ENCODE measurements at regions not wholly inside any gene's neighbourhood (a gene's known extent, or its start where the extent isn't known, plus 50 kb on each side); places are given as distances from the start of the nearest gene placed in this dataset.

DNA sequence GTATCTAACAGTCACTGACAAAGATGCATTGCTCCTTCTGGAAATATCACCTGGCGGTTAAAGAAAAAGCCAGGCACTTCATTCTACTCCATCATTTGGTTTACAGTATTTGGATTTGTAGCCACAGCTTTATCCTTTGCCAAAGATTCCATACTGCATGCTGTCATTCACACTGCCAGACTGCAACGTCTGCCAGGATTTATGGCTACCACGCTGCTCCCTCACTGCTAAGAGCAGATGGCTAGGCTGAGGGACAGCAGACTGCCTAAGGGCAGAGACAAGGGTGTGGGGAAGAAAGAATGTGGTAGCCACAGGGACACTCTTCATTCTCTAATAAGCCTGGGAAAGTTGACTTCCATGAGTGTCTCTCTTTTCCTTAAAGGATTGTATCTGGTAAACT is 1047.0 kb downstream of the TUSC7 start:
- TF ChIP-seq, protein P1, sequence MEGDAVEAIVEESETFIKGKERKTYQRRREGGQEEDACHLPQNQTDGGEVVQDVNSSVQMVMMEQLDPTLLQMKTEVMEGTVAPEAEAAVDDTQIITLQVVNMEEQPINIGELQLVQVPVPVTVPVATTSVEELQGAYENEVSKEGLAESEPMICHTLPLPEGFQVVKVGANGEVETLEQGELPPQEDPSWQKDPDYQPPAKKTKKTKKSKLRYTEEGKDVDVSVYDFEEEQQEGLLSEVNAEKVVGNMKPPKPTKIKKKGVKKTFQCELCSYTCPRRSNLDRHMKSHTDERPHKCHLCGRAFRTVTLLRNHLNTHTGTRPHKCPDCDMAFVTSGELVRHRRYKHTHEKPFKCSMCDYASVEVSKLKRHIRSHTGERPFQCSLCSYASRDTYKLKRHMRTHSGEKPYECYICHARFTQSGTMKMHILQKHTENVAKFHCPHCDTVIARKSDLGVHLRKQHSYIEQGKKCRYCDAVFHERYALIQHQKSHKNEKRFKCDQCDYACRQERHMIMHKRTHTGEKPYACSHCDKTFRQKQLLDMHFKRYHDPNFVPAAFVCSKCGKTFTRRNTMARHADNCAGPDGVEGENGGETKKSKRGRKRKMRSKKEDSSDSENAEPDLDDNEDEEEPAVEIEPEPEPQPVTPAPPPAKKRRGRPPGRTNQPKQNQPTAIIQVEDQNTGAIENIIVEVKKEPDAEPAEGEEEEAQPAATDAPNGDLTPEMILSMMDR (IDR thresholded peaks at IDR 0.05) = no peak
- no peak for TF ChIP-seq POLR2AphosphoS5 (IDR thresholded peaks at IDR 0.05; ENCODE audit: insufficient read depth in 1 of 2, low read depth in 1 of 2)
- no peak for TF ChIP-seq POLR2A (IDR thresholded peaks at IDR 0.05)
